NCI-H2196 treated with DMSO at 0.1 percent for 48 hours (cell line): ENCODE measurements at regions not wholly inside any gene's neighbourhood (a gene's known extent, or its start where the extent isn't known, plus 50 kb on each side); places are given as distances from the start of the nearest gene placed in this dataset.
"Not testable (repeated sequence)": the region's sequence is repeated elsewhere in the genome, so short reads cannot be mapped to it uniquely, and the experiment has no call there.

Experiments
- DNase-seq: peaks from one replicate; lab custom pipeline; 2025; ENCODE audit not compliant: unreplicated experiment; lab: John Stamatoyannopoulos, UW

GRCh38 chr15:46901001-46901400, 816.3 kb upstream of the SEMA6D start:
- no peak for DNase-seq

- no peak for DNase-seq
Observed at GRCh38 chr15:46917721-46918252, 799.5 kb upstream of the SEMA6D start.

GRCh38 chr15:46918462-46919140, 798.7 kb upstream of the SEMA6D start:
- DNase-seq: no peak

- DNase-seq: no peak
Observed at GRCh38 chr15:46921891-46922290, 795.4 kb upstream of the SEMA6D start.

GRCh38 chr15:46930426-46930825, 786.9 kb upstream of the SEMA6D start:
- no peak for DNase-seq

- DNase-seq: no peak
Observed at GRCh38 chr15:46933332-46933731, 784.0 kb upstream of the SEMA6D start.

- DNase-seq: no peak
Observed at GRCh38 chr15:46934851-46935250, 782.5 kb upstream of the SEMA6D start.

- no peak for DNase-seq
Observed at GRCh38 chr15:46938169-46938568, 779.1 kb upstream of the SEMA6D start.

GRCh38 chr15:46941241-46941640, 776.1 kb upstream of the SEMA6D start:
- no peak for DNase-seq

GRCh38 chr15:46946953-46947352, 770.4 kb upstream of the SEMA6D start:
- no peak for DNase-seq

GRCh38 chr15:46955576-46955975, 761.7 kb upstream of the SEMA6D start:
- DNase-seq: no peak

- no peak for DNase-seq
Observed at GRCh38 chr15:46956456-46956855, 760.8 kb upstream of the SEMA6D start.

- DNase-seq: no peak
Observed at GRCh38 chr15:46956881-46957280, 760.4 kb upstream of the SEMA6D start.

- DNase-seq: no peak
Observed at GRCh38 chr15:46960581-46960980, 756.7 kb upstream of the SEMA6D start.

GRCh38 chr15:46961795-46962194, 755.5 kb upstream of the SEMA6D start:
- DNase-seq: no peak

GRCh38 chr15:46988055-46988454, 729.2 kb upstream of the SEMA6D start:
- DNase-seq: not testable (repeated sequence)

GRCh38 chr15:46996359-46996758, 720.9 kb upstream of the SEMA6D start:
- no peak for DNase-seq

GRCh38 chr15:46997501-46997900, 719.8 kb upstream of the SEMA6D start:
- DNase-seq: no peak

- DNase-seq: no peak
Observed at GRCh38 chr15:47003568-47003967, 713.7 kb upstream of the SEMA6D start.

- DNase-seq: no peak
Observed at GRCh38 chr15:47013446-47013845, 703.9 kb upstream of the SEMA6D start.

GRCh38 chr15:47027322-47027946, 689.9 kb upstream of the SEMA6D start:
- DNase-seq: no peak
